WTC11 (cell line): ENCODE measurements at regions not wholly inside any gene's neighbourhood (a gene's known extent, or its start where the extent isn't known, plus 50 kb on each side); places are given as distances from the start of the nearest gene placed in this dataset.

ENCODE experiments used
- FOXP1 ChIP-seq: sonication (generic); formaldehyde crosslinking; IDR thresholded peaks from 2 replicates; pipeline ENCODE4 v1.8.0; 2022; ENCODE audit warnings: missing genetic modification reagents, mild to moderate bottlenecking, moderate library complexity, borderline replicate concordance
- SP1 ChIP-seq: sonication (generic); formaldehyde crosslinking; conservative IDR thresholded peaks from 2 replicates; pipeline ENCODE4 v1.8.1; 2022; ENCODE audit warnings: missing genetic modification reagents
- ZNF263 ChIP-seq: sonication (generic); formaldehyde crosslinking; IDR thresholded peaks from 2 replicates; pipeline ENCODE4 v1.8.1; 2022; ENCODE audit warnings: low read depth, mild to moderate bottlenecking, moderate library complexity, missing genetic modification reagents
- TF ChIP-seq, protein P1 (sequence below): fragments of 200-600 bp; IDR thresholded peaks from 2 replicates; pipeline ENCODE4 v1.8.0; 2022; ENCODE audit warnings: antibody characterized with exemption

DNA sequence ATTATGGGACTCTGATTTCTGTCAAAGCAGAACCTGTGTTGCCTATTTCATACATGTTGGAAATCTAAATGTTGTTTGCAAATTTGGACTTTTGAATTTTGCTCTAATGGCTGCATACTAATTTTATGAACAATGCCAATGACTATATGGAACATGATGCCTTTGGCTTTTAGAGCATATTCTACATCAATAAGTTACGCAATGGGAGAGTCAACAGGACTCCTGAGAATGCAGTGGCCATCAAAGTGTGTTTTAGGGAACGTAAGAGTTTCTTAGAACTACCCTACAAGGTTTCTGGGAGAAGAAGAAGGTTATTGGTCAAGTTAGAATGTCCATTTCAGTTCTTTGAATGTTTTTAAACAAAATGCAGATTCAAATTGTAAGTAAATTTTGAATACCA is 76.1 kb downstream of the SLIT2 start:
- TF ChIP-seq ZNF263 (CRISPR knock-in tag) = no peak
- no peak for TF ChIP-seq SP1 (CRISPR knock-in tag)
- TF ChIP-seq, protein P1, sequence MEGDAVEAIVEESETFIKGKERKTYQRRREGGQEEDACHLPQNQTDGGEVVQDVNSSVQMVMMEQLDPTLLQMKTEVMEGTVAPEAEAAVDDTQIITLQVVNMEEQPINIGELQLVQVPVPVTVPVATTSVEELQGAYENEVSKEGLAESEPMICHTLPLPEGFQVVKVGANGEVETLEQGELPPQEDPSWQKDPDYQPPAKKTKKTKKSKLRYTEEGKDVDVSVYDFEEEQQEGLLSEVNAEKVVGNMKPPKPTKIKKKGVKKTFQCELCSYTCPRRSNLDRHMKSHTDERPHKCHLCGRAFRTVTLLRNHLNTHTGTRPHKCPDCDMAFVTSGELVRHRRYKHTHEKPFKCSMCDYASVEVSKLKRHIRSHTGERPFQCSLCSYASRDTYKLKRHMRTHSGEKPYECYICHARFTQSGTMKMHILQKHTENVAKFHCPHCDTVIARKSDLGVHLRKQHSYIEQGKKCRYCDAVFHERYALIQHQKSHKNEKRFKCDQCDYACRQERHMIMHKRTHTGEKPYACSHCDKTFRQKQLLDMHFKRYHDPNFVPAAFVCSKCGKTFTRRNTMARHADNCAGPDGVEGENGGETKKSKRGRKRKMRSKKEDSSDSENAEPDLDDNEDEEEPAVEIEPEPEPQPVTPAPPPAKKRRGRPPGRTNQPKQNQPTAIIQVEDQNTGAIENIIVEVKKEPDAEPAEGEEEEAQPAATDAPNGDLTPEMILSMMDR = no peak
- TF ChIP-seq FOXP1 (CRISPR knock-in tag) = no peak
